ENCODE measurements at regions not wholly inside any gene's neighbourhood (a gene's known extent, or its start where the extent isn't known, plus 50 kb on each side); places are given as distances from the start of the nearest gene placed in this dataset.
"Not testable (repeated sequence)": the region's sequence is repeated elsewhere in the genome, so short reads cannot be mapped to it uniquely, and the experiment has no call there.

GRCh38 chr10:65786279-65786678, 1139.6 kb upstream of the LRRTM3 start:
- no peak for DNase-seq (ENCODE audit: low read depth in 2 of 2)
- no peak for TF ChIP-seq CTCF (IDR thresholded peaks at IDR 0.05; ENCODE audit: low read depth, low read length)
- H3K4me3 ChIP-seq (replicated peaks in 1 of 2; ENCODE audit: low read depth in 2 of 2, low read length in 2 of 2), result no peak overlapping the region

GRCh38 chr10:65787571-65787970, 1138.3 kb upstream of the LRRTM3 start:
- TF ChIP-seq CTCF (IDR thresholded peaks at IDR 0.05; ENCODE audit: low read depth, low read length), result no peak
- no peak for DNase-seq (ENCODE audit: low read depth in 2 of 2)
- no peak overlapping the region for H3K4me3 ChIP-seq (replicated peaks in 1 of 2; ENCODE audit: low read depth in 2 of 2, low read length in 2 of 2)

GRCh38 chr10:65788271-65788670, 1137.6 kb upstream of the LRRTM3 start:
- H3K4me3 ChIP-seq (replicated peaks in 1 of 2; ENCODE audit: low read depth in 2 of 2, low read length in 2 of 2), result no peak overlapping the region
- DNase-seq (ENCODE audit: low read depth in 2 of 2), result no peak
- TF ChIP-seq CTCF (IDR thresholded peaks at IDR 0.05; ENCODE audit: low read depth, low read length), result no peak

GRCh38 chr10:65791979-65792378, 1133.9 kb upstream of the LRRTM3 start:
- no peak overlapping the region for H3K4me3 ChIP-seq (replicated peaks in 1 of 2; ENCODE audit: low read depth in 2 of 2, low read length in 2 of 2)
- TF ChIP-seq CTCF (IDR thresholded peaks at IDR 0.05; ENCODE audit: low read depth, low read length), result no peak
- DNase-seq (ENCODE audit: low read depth in 2 of 2), result no peak

GRCh38 chr10:65793738-65794425, 1132.0 kb upstream of the LRRTM3 start:
- H3K4me3 ChIP-seq (replicated peaks in 1 of 2; ENCODE audit: low read depth in 2 of 2, low read length in 2 of 2), result no peak overlapping the region
- DNase-seq (ENCODE audit: low read depth in 2 of 2), result no peak
- TF ChIP-seq CTCF (IDR thresholded peaks at IDR 0.05; ENCODE audit: low read depth, low read length), result no peak

GRCh38 chr10:65794861-65795260, 1131.0 kb upstream of the LRRTM3 start:
- not testable (repeated sequence) for DNase-seq (ENCODE audit: low read depth in 2 of 2); H3K4me3 ChIP-seq (replicated peaks in 1 of 2; ENCODE audit: low read depth in 2 of 2, low read length in 2 of 2)

GRCh38 chr10:65796472-65796871, 1129.4 kb upstream of the LRRTM3 start:
- DNase-seq (ENCODE audit: low read depth in 2 of 2), result no peak

More at GRCh38 chr10:65796472-65796871, 1129.4 kb upstream of the LRRTM3 start:
- no peak overlapping the region for H3K4me3 ChIP-seq (replicated peaks in 1 of 2; ENCODE audit: low read depth in 2 of 2, low read length in 2 of 2)
- TF ChIP-seq CTCF (IDR thresholded peaks at IDR 0.05; ENCODE audit: low read depth, low read length), result no peak
